ENCODE measurements at regions not wholly inside any gene's neighbourhood (a gene's known extent, or its start where the extent isn't known, plus 50 kb on each side); places are given as distances from the start of the nearest gene placed in this dataset.

DNA sequence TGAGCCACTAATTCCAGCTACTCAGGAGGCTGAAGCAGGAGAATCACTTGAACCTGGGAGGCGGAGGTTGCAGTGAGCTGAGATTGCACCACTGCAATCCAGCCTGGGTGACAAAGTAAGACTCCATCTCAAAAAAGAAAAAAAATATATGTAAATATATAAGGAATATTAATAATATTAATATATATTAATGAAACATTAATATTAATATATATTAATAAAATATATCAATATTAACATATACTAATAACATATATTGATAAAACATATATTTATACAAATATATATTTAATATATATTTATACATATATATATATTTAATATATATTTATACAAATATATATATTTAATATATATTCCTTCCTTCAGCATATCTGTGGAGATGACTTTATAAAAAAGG is 338.0 kb downstream of the NPIPA8 start:
- H3K27ac Mint-ChIP-seq, result no peak overlapping the region
- no peak overlapping the region for H3K4me3 Mint-ChIP-seq
- no peak for ATAC-seq
- DNase-seq (ENCODE audit: low spot score in 2 of 2), result no peak
- no peaks in the 10 kb centered on the region for H3K4me1 Mint-ChIP-seq
- no peaks in the 10 kb centered on the region for H3K9me3 Mint-ChIP-seq
- H3K36me3 Mint-ChIP-seq, result no peaks in the 10 kb centered on the region

DNA sequence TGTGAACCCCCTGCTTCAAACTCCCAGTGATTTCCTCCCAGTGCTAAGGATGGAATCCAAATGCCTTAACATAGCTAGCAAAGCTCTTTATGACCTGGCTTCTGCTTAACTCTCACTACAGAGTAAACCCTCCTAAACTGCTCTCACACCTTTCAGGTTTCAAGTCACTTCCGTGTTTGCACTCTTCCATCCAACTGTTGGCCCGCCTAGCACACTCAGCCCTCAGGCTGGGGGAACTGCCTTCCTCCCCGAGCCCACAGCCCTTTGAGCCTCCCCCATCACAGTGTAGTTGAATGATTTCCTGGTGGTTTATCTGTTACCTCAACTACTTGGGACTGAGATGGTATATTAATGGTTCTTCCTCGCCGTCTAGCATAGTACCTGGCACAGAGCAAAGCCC is 342.5 kb downstream of the NPIPA8 start:
- H3K4me3 Mint-ChIP-seq, result no peak overlapping the region
- H3K36me3 Mint-ChIP-seq, result no peaks in the 10 kb centered on the region
- H3K4me1 Mint-ChIP-seq, result no peaks in the 10 kb centered on the region
- H3K9me3 Mint-ChIP-seq, result no peaks in the 10 kb centered on the region
- DNase-seq (ENCODE audit: low spot score in 2 of 2) (no peak), ATAC-seq (no peak)
- no peak overlapping the region for H3K27ac Mint-ChIP-seq

GRCh38 chr16:17992416-17992815 is 344.1 kb downstream of the NPIPA8 start:
- DNase-seq (ENCODE audit: low spot score in 2 of 2) (no peak), ATAC-seq (no peak)
- no peak overlapping the region for H3K4me3 Mint-ChIP-seq
- H3K4me1 Mint-ChIP-seq, result no peaks in the 10 kb centered on the region
- no peaks in the 10 kb centered on the region for H3K36me3 Mint-ChIP-seq
- H3K27ac Mint-ChIP-seq, result no peak overlapping the region
- H3K9me3 Mint-ChIP-seq, result no peaks in the 10 kb centered on the region

DNA sequence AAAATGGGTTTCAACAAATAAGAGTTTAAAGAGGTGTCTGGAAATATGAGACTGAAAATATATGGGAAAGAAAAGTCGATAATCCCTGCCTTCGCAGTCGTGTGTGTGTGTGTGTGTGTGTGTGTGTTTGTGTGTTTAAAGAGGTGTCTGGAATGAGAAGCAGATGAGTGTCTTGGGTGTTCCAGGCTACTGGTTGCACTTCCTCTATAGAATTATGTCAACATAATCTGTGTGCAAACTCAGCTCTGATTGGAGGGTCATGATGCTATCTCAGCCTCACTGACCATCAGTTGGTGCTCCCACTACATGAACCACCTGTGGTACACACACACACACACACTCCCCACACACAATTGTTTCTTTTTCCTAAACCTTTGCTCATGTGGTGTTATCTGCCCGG is 347.3 kb downstream of the NPIPA8 start:
- H3K27ac Mint-ChIP-seq, result no peak overlapping the region
- no peaks in the 10 kb centered on the region for H3K9me3 Mint-ChIP-seq
- ATAC-seq (no peak), DNase-seq (ENCODE audit: low spot score in 2 of 2) (no peak)
- no peak overlapping the region for H3K4me3 Mint-ChIP-seq
- no peaks in the 10 kb centered on the region for H3K4me1 Mint-ChIP-seq
- no peaks in the 10 kb centered on the region for H3K36me3 Mint-ChIP-seq

DNA sequence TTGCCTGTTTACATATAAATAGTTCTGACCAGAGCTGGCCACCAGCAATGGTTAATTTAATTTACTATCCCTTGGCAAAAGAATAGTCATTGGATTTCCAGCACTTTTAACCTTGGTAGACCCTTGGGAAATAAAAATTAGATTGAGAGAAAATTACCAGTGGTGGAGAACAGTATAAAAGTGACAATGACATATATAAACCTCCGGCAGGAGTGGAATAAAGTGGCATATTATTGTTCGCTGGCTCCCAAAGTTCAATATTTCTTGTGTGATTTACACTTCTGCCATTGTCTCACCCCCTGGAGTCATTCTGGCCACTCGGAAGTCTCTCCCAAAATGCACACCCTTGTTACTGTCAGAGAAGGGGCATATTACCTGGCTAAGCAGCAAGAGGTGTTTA is 347.7 kb downstream of the NPIPA8 start:
- Mint-ChIP-seq H3K36me3 (no peaks in the 10 kb centered on the region), H3K27ac (no peak overlapping the region), H3K4me3 (no peak overlapping the region), H3K4me1 (no peaks in the 10 kb centered on the region), H3K9me3 (no peaks in the 10 kb centered on the region)
- ATAC-seq (no peak), DNase-seq (ENCODE audit: low spot score in 2 of 2) (no peak)

- ATAC-seq, result no peak
- DNase-seq (ENCODE audit: low spot score in 2 of 2), result no peak
- Mint-ChIP-seq H3K4me1 (no peaks in the 10 kb centered on the region), H3K27ac (no peak overlapping the region), H3K4me3 (no peak overlapping the region), H3K36me3 (no peaks in the 10 kb centered on the region), H3K9me3 (no peaks in the 10 kb centered on the region)
Measured at GRCh38 chr16:17986991-17987390, 349.5 kb downstream of the NPIPA8 start.

DNA sequence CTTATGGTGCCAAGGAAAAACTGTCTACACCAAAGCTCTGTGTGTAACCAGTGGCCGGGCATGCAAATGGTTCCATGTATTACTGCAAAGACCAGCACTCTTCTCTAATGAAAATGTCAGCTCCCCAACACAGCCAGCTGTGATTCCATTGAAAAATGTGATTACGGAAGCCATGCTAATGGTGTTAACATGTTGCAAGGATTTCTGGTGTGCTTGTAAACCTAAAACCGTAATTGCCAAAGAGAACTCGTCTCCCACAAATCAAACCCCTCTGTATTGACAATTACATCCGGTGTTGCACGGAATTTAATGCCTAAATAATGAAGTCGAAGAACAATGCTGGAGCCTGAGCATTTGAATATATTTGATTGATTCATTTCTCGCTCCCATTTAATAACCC is 351.7 kb downstream of the NPIPA8 start:
- DNase-seq (ENCODE audit: low spot score in 2 of 2) (no peak), ATAC-seq (no peak)
- no peaks in the 10 kb centered on the region for H3K9me3 Mint-ChIP-seq
- no peak overlapping the region for H3K4me3 Mint-ChIP-seq
- H3K27ac Mint-ChIP-seq, result no peak overlapping the region
- no peaks in the 10 kb centered on the region for H3K4me1 Mint-ChIP-seq
- H3K36me3 Mint-ChIP-seq, result no peaks in the 10 kb centered on the region

- Mint-ChIP-seq H3K36me3 (no peaks in the 10 kb centered on the region), H3K4me3 (no peak overlapping the region), H3K27ac (no peak overlapping the region), H3K4me1 (no peaks in the 10 kb centered on the region), H3K9me3 (no peaks in the 10 kb centered on the region)
- ATAC-seq (no peak), DNase-seq (ENCODE audit: low spot score in 2 of 2) (no peak)
Measured at GRCh38 chr16:17983847-17984639, 352.5 kb downstream of the NPIPA8 start.

- H3K4me3 Mint-ChIP-seq, result no peak overlapping the region
- DNase-seq (ENCODE audit: low spot score in 2 of 2), result no peak
- no peak overlapping the region for H3K27ac Mint-ChIP-seq
- H3K4me1 Mint-ChIP-seq, result no peaks in the 10 kb centered on the region
- no peaks in the 10 kb centered on the region for H3K9me3 Mint-ChIP-seq
- H3K36me3 Mint-ChIP-seq, result no peaks in the 10 kb centered on the region
- ATAC-seq, result no peak
Measured at GRCh38 chr16:17983114-17983513, 353.4 kb downstream of the NPIPA8 start.

DNA sequence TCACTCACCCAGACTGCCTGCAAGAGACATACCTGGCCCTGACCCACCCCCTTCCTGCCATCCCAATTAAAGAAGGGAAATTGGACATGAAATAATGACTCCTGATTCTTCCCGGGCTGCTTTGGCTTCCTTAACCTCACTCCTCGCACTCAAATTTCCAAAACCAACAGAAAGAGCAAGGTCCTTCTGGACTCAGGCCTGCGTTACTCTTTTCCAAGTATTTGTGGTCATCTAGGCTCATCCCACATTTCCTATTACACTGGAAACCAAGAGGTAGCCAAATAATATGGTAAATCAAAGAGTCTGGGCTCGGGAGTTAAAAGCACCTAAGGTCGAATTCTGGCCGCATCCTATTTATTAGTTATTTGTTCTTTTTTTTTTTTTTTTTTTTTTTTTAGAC is 359.3 kb downstream of the NPIPA8 start:
- Mint-ChIP-seq H3K9me3 (no peaks in the 10 kb centered on the region), H3K36me3 (no peaks in the 10 kb centered on the region), H3K27ac (no peak overlapping the region), H3K4me3 (no peak overlapping the region), H3K4me1 (no peaks in the 10 kb centered on the region)
- no peak for ATAC-seq
- no peak for DNase-seq (ENCODE audit: low spot score in 2 of 2)

DNA sequence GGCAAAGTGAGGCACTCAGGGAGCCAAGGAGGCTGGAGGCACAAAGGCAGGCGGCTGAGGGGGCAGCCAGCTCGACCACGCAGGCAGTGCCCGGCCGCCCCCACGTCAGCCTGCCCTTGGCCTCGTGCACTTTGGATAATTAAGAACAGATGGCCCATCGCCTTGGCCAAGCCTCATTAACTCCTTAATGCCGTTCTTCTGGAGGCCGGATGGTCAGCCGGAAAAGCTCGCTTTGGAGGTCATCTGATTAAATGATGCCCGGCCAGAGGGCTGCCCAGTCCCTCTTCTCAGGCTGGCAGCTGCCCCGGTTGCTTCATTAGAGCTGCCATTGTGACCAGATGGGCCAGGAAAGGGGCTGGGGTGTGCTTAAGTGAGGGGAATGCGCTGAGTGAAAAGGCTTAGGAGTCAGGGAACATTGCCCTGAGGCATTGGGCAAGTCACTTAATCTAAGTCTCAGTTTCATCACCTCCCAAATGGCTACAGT is 364.0 kb downstream of the NPIPA8 start:
- no peak overlapping the region for H3K4me3 Mint-ChIP-seq
- H3K4me1 Mint-ChIP-seq, result no peaks in the 10 kb centered on the region
- DNase-seq (ENCODE audit: low spot score in 2 of 2) (no peak), ATAC-seq (no peak)
- no peaks in the 10 kb centered on the region for H3K9me3 Mint-ChIP-seq
- H3K36me3 Mint-ChIP-seq, result no peaks in the 10 kb centered on the region
- H3K27ac Mint-ChIP-seq, result no peak overlapping the region

- ATAC-seq, result no peak
- no peak overlapping the region for H3K4me3 Mint-ChIP-seq
- no peaks in the 10 kb centered on the region for H3K4me1 Mint-ChIP-seq
- DNase-seq (ENCODE audit: low spot score in 2 of 2), result no peak
- no peaks in the 10 kb centered on the region for H3K36me3 Mint-ChIP-seq
- H3K27ac Mint-ChIP-seq, result no peak overlapping the region
- H3K9me3 Mint-ChIP-seq, result peaks cover 3% of the 10 kb centered on the region
Measured at GRCh38 chr16:17970816-17971331, 365.7 kb downstream of the NPIPA8 start.

- DNase-seq (ENCODE audit: low spot score in 2 of 2) (no peak), ATAC-seq (no peak)
- Mint-ChIP-seq H3K4me1 (no peaks in the 10 kb centered on the region), H3K4me3 (no peak overlapping the region), H3K9me3 (peaks cover 3% of the 10 kb centered on the region), H3K27ac (no peak overlapping the region), H3K36me3 (no peaks in the 10 kb centered on the region)
Measured at GRCh38 chr16:17970157-17970765, 366.3 kb downstream of the NPIPA8 start.

- Mint-ChIP-seq H3K4me3 (no peak overlapping the region), H3K36me3 (no peaks in the 10 kb centered on the region), H3K4me1 (no peaks in the 10 kb centered on the region), H3K9me3 (peaks cover 7% of the 10 kb centered on the region), H3K27ac (no peak overlapping the region)
- DNase-seq (ENCODE audit: low spot score in 2 of 2) (no peak), ATAC-seq (no peak)
Measured at GRCh38 chr16:17965133-17965900, 371.2 kb downstream of the NPIPA8 start.

- Mint-ChIP-seq H3K36me3 (no peaks in the 10 kb centered on the region), H3K4me3 (no peak overlapping the region)
Measured at GRCh38 chr16:17964196-17964595, 372.3 kb downstream of the NPIPA8 start.

More at GRCh38 chr16:17964196-17964595, 372.3 kb downstream of the NPIPA8 start:
- Mint-ChIP-seq H3K4me1 (no peaks in the 10 kb centered on the region), H3K27ac (no peak overlapping the region), H3K9me3 (peaks cover 7% of the 10 kb centered on the region)
- ATAC-seq (no peak), DNase-seq (ENCODE audit: low spot score in 2 of 2) (no peak)

Measured in stimulated activated effector memory CD8-positive, alpha-beta T cell treated with anti-CD3 and anti-CD28 coated beads, Interleukin-12 subunit alpha, Interleukin-12 subunit beta, amount 100 ng/mL, for 72 hours (primary cell).